ENCODE measurements at regions not wholly inside any gene's neighbourhood (a gene's known extent, or its start where the extent isn't known, plus 50 kb on each side); places are given as distances from the start of the nearest gene placed in this dataset.

DNA sequence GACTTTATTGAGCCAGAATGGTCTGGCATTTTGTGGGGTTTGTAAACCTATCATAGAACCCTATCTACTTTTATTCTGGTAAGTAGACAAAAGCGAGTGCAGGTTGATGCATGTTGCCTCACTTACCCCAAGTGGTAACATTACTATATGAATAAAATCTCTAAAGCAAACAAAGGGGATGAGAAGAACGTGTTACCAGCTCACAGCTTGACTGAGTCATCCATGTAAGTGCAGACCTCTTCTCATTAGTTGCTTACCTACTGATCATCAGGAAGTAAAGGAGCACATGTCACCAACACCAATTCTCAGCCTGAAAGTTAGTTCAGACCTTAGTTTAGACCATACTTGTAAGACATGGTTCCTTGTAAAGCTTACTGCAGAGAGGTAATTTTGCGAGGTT is 1328.3 kb downstream of the C4orf33 start:
- Histone ChIP-seq H3K36me3 (ENCODE audit: control insufficient read depth, insufficient read depth, low read length) (no peaks in the 10 kb centered on the region), H3K14ac (replicated peaks; ENCODE audit: low read depth, low read length) (no peak overlapping the region), H4K91ac (ENCODE audit: insufficient read depth, low read depth, low read length) (no peak overlapping the region), H4K5ac (ENCODE audit: low read depth, low read length) (no peak overlapping the region), H2BK5ac (ENCODE audit: low read depth, low read length, poor library complexity, severe bottlenecking) (no peak overlapping the region), H3K4me2 (ENCODE audit: low read depth, low read length) (no peak overlapping the region), H3K4ac (ENCODE audit: low read depth, low read length) (no peak overlapping the region), H3K9ac (ENCODE audit: low read depth, low read length) (no peak overlapping the region), H3K9me3 (ENCODE audit: control insufficient read depth, insufficient read depth, low read length) (no peaks in the 10 kb centered on the region), H3K4me3 (ENCODE audit: insufficient read depth, low read depth, low read length) (no peak overlapping the region), H2BK20ac (ENCODE audit: low read depth, low read length) (no peak overlapping the region), H3K9me1 (ENCODE audit: insufficient read depth, low read length) (no peaks in the 10 kb centered on the region), H3K18ac (ENCODE audit: low read depth, low read length) (no peak overlapping the region), H3K27ac (ENCODE audit: insufficient read depth, low read length) (no peak overlapping the region), H3K4me1 (ENCODE audit: control insufficient read depth, insufficient read depth, low read length) (no peaks in the 10 kb centered on the region), H2AK5ac (ENCODE audit: low read depth, low read length) (no peak overlapping the region), H4K8ac (ENCODE audit: low read depth in 2 of 2, low read length in 2 of 2) (no peak overlapping the region), H3K27me3 (ENCODE audit: control insufficient read depth, insufficient read depth, low read length) (no peaks in the 10 kb centered on the region), H2BK120ac (ENCODE audit: low read depth, low read length) (no peak overlapping the region), H3K56ac (ENCODE audit: extremely low read depth, insufficient read depth, low read length) (no peak overlapping the region), H2BK15ac (ENCODE audit: low read depth, low read length) (no peak overlapping the region), H2AK9ac (replicated peaks; ENCODE audit: low read depth, low read length, poor library complexity) (no peak overlapping the region), H4K20me1 (ENCODE audit: insufficient read depth, low read length) (no peaks in the 10 kb centered on the region), H3K23ac (ENCODE audit: low read depth, low read length) (no peak overlapping the region), H2AFZ (replicated peaks; ENCODE audit: low read length, poor library complexity) (no peak overlapping the region), H3K79me1 (ENCODE audit: low read depth in 1 of 2, low read length in 2 of 2) (no peaks in the 10 kb centered on the region)
- in situ Hi-C loops (cut with MboI; ENCODE audit: low sequenced_read_pairs), result no loop called here
- dilution Hi-C loops (cut with HindIII; ENCODE audit: low sequenced_read_pairs, unreplicated experiment), result no loop called here
- ChIA-PET POLR2A (ENCODE audit: unreplicated experiment) (no interaction called here), CTCF (no interaction called here)
- no peak for DNase-seq
- no peak for TF ChIP-seq RCOR1 (IDR thresholded peaks at IDR 0.05; ENCODE audit: insufficient replicate concordance, low read length)
- TF ChIP-seq MAFK (IDR thresholded peaks at IDR 0.05; ENCODE audit: low read depth, low read length), result no peak
- TF ChIP-seq RFX5 (IDR thresholded peaks at IDR 0.05; ENCODE audit: low read depth, low read length), result no peak
- TF ChIP-seq MAZ (IDR thresholded peaks at IDR 0.05; ENCODE audit: borderline replicate concordance, low read depth, low read length), result no peak
- TF ChIP-seq CEBPB (IDR thresholded peaks at IDR 0.05; ENCODE audit: low read depth, low read length), result no peak
- no peak for TF ChIP-seq NFE2L2 (IDR thresholded peaks at IDR 0.05; ENCODE audit: low read depth, low read length)
- TF ChIP-seq, protein P1, sequence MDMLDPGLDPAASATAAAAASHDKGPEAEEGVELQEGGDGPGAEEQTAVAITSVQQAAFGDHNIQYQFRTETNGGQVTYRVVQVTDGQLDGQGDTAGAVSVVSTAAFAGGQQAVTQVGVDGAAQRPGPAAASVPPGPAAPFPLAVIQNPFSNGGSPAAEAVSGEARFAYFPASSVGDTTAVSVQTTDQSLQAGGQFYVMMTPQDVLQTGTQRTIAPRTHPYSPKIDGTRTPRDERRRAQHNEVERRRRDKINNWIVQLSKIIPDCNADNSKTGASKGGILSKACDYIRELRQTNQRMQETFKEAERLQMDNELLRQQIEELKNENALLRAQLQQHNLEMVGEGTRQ (IDR thresholded peaks at IDR 0.05; ENCODE audit: low read depth, low read length), result no peak
- no peak for TF ChIP-seq ELK1 (IDR thresholded peaks at IDR 0.05; ENCODE audit: borderline replicate concordance, low read depth, low read length)
- TF ChIP-seq CHD1 (IDR thresholded peaks at IDR 0.05; ENCODE audit: low read depth, low read length), result no peak
- no peak for TF ChIP-seq SMC3 (IDR thresholded peaks at IDR 0.05; ENCODE audit: low read depth, low read length)
- no peak for TF ChIP-seq CTCF (conservative IDR thresholded peaks at IDR 0.05; ENCODE audit: low read depth, low read length)
- no peak for TF ChIP-seq BHLHE40 (IDR thresholded peaks at IDR 0.05; ENCODE audit: low read depth, low read length)
- TF ChIP-seq POLR2A (IDR thresholded peaks at IDR 0.05; ENCODE audit: low read depth, low read length), result no peak
- TF ChIP-seq MXI1 (IDR thresholded peaks at IDR 0.05; ENCODE audit: borderline replicate concordance, low read depth, low read length), result no peak
- TF ChIP-seq FOS (IDR thresholded peaks at IDR 0.05; ENCODE audit: low read depth, low read length), result no peak
- TF ChIP-seq RAD21 (IDR thresholded peaks at IDR 0.05; ENCODE audit: low read length), result no peak
- no TSS peak for BruUV-seq (replicated peaks)
- no CpG with 5 or more reads among the region's 3 CpGs for WGBS, 2 experiments (ENCODE audit: extremely low coverage in 2 of 2, insufficient read length in 1 of 2)
- intact Hi-C loops (cut with micrococcal nuclease), result no loop called here
- no peak for ATAC-seq (ENCODE audit: low read depth)

Measured in IMR-90 (cell line).